ENCODE measurements at regions not wholly inside any gene's neighbourhood (a gene's known extent, or its start where the extent isn't known, plus 50 kb on each side); places are given as distances from the start of the nearest gene placed in this dataset.
A peak's percentile ranks its signal among the peaks of the same experiment; 100 is the strongest.

DNA sequence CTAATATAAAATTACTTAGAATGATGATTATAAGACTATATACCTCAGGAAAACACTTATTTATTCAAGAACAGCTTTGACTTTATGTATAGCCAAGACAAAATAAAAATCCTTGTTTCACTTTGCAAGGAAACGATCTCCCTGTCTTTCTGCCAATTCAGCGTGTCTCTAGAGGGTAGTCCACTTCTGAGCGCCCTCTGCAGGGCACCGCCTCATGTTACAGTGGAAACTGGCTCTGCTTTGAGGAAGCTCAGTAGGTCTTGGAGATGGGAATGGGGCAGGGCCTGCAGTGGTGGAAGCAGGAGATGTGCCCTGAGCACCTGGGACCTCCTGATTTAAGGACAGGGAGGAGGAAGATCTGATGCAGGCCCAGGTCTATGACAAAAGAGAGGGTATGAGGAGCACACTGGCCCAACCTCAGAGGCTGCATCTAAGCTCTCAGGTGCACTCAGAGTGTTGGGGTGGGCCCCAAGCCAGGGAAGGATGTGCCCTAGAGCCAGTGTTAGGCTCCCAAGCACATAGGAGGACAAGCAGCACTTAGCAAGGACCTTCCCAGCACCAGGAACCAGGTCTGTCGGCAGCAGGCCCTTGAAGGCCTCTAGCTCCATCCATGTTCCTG, 481.0 kb downstream of the TNS3 start:
- Histone ChIP-seq H3K79me1 (ENCODE audit: low read depth in 1 of 2, low read length in 2 of 2) (no peaks in the 10 kb centered on the region), H3K27me3 (ENCODE audit: control insufficient read depth, insufficient read depth, low read length) (no peaks in the 10 kb centered on the region), H3K56ac (ENCODE audit: extremely low read depth, insufficient read depth, low read length) (no peak overlapping the region), H3K18ac (ENCODE audit: low read depth, low read length) (no peak overlapping the region), H3K4ac (ENCODE audit: low read depth, low read length) (peak overlapping the region; percentile 52; the same call in 1 of the 2 replicates), H4K5ac (ENCODE audit: low read depth, low read length) (no peak overlapping the region), H3K9me1 (ENCODE audit: insufficient read depth, low read length) (0 out of 2 replicates have a peak, but pooled peaks cover 6% of the 10 kb centered on the region), H4K20me1 (ENCODE audit: insufficient read depth, low read length) (no peaks in the 10 kb centered on the region), H3K9ac (ENCODE audit: low read depth, low read length) (no peak overlapping the region), H2AFZ (replicated peaks; ENCODE audit: low read length, poor library complexity) (peak overlapping the region; percentile 26), H2AK5ac (ENCODE audit: low read depth, low read length) (no peak overlapping the region), H3K4me1 (ENCODE audit: control insufficient read depth, insufficient read depth, low read length) (no peaks in the 10 kb centered on the region), H2BK120ac (ENCODE audit: low read depth, low read length) (no peak overlapping the region), H3K36me3 (ENCODE audit: control insufficient read depth, insufficient read depth, low read length) (no peaks in the 10 kb centered on the region), H3K14ac (replicated peaks; ENCODE audit: low read depth, low read length) (no peak overlapping the region), H2BK5ac (ENCODE audit: low read depth, low read length, poor library complexity, severe bottlenecking) (no peak overlapping the region), H3K4me3 (ENCODE audit: insufficient read depth, low read depth, low read length) (no peak overlapping the region), H3K27ac (ENCODE audit: insufficient read depth, low read length) (no peak overlapping the region), H2BK15ac (ENCODE audit: low read depth, low read length) (no peak overlapping the region), H2AK9ac (replicated peaks; ENCODE audit: low read depth, low read length, poor library complexity) (no peak overlapping the region), H3K23ac (ENCODE audit: low read depth, low read length) (no peak overlapping the region), H2BK20ac (ENCODE audit: low read depth, low read length) (no peak overlapping the region), H3K9me3 (ENCODE audit: control insufficient read depth, insufficient read depth, low read length) (no peaks in the 10 kb centered on the region), H3K4me2 (ENCODE audit: low read depth, low read length) (no peak overlapping the region; the same call in 1 of the 2 replicates), H4K8ac (ENCODE audit: low read depth in 2 of 2, low read length in 2 of 2) (no peak overlapping the region), H4K91ac (ENCODE audit: insufficient read depth, low read depth, low read length) (0 out of 2 replicates have a peak overlapping the region, but pooled peaks have one; percentile 23)
- ATAC-seq (ENCODE audit: low read depth): peak; percentile 68
- no peak for TF ChIP-seq RFX5 (IDR thresholded peaks at IDR 0.05; ENCODE audit: low read depth, low read length)
- TF ChIP-seq, protein P1, sequence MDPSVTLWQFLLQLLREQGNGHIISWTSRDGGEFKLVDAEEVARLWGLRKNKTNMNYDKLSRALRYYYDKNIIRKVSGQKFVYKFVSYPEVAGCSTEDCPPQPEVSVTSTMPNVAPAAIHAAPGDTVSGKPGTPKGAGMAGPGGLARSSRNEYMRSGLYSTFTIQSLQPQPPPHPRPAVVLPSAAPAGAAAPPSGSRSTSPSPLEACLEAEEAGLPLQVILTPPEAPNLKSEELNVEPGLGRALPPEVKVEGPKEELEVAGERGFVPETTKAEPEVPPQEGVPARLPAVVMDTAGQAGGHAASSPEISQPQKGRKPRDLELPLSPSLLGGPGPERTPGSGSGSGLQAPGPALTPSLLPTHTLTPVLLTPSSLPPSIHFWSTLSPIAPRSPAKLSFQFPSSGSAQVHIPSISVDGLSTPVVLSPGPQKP (IDR thresholded peaks at IDR 0.05; ENCODE audit: borderline replicate concordance, low read depth, low read length): no peak
- TF ChIP-seq BHLHE40 (IDR thresholded peaks at IDR 0.05; ENCODE audit: low read depth, low read length): no peak
- TF ChIP-seq MAFK (IDR thresholded peaks at IDR 0.05; ENCODE audit: low read depth, low read length): peak; percentile 59; the same call in 1 of the 2 replicates
- peak; percentile 36 for TF ChIP-seq RAD21 (IDR thresholded peaks at IDR 0.05; ENCODE audit: low read length)
- peak; percentile 21; the same call in 1 of the 2 replicates for TF ChIP-seq SMC3 (IDR thresholded peaks at IDR 0.05; ENCODE audit: low read depth, low read length)
- no peak for TF ChIP-seq RCOR1 (IDR thresholded peaks at IDR 0.05; ENCODE audit: insufficient replicate concordance, low read length)
- TF ChIP-seq, protein P2, sequence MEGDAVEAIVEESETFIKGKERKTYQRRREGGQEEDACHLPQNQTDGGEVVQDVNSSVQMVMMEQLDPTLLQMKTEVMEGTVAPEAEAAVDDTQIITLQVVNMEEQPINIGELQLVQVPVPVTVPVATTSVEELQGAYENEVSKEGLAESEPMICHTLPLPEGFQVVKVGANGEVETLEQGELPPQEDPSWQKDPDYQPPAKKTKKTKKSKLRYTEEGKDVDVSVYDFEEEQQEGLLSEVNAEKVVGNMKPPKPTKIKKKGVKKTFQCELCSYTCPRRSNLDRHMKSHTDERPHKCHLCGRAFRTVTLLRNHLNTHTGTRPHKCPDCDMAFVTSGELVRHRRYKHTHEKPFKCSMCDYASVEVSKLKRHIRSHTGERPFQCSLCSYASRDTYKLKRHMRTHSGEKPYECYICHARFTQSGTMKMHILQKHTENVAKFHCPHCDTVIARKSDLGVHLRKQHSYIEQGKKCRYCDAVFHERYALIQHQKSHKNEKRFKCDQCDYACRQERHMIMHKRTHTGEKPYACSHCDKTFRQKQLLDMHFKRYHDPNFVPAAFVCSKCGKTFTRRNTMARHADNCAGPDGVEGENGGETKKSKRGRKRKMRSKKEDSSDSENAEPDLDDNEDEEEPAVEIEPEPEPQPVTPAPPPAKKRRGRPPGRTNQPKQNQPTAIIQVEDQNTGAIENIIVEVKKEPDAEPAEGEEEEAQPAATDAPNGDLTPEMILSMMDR (conservative IDR thresholded peaks at IDR 0.05; ENCODE audit: low read depth, low read length): peak; percentile 47
- DNase-seq: peak; percentile 43
- in situ Hi-C loops (cut with MboI; ENCODE audit: low sequenced_read_pairs): no loop called here
- BruUV-seq (replicated peaks): no TSS peak
- dilution Hi-C loops (cut with HindIII; ENCODE audit: low sequenced_read_pairs, unreplicated experiment): no loop called here
- WGBS, 2 experiments (ENCODE audit: extremely low coverage in 2 of 2, insufficient read length in 1 of 2): 60% methylated on average over 1 of the region's 5 CpGs; no CpG with 5 or more reads in 1 of the 2 experiments
- intact Hi-C loops (cut with micrococcal nuclease): no loop called here
- POLR2A ChIA-PET (ENCODE audit: unreplicated experiment): no interaction called here
- CTCF ChIA-PET: interaction anchor here (1.2 kb wide), 1 partner anchor 41 kb away, joined by 4 read pairs; no protein-coding TSS in a partner anchor

All from IMR-90 (cell line).